Suprapubic skin (tissue), 4 donors: ENCODE measurements at regions not wholly inside any gene's neighbourhood (a gene's known extent, or its start where the extent isn't known, plus 50 kb on each side); places are given as distances from the start of the nearest gene placed in this dataset.

ENCODE experiments used
- EP300 ChIP-seq: sonication (generic); formaldehyde crosslinking; IDR thresholded peaks from one replicate; pipeline ENCODE4 v1.6.1; 2017; ENCODE audit warnings: antibody characterized with exemption
- POLR2A ChIP-seq, 2 donors: fragments of 450-650 bp; IDR thresholded peaks; one replicate each; pipeline ENCODE4 v1.6.1; 2017; ENCODE audit warnings: antibody characterized with exemption in 2 of 2, mild to moderate bottlenecking in 2 of 2, moderate library complexity in 2 of 2
- POLR2AphosphoS5 ChIP-seq, 3 donors: sonication (generic); formaldehyde crosslinking; IDR thresholded peaks; one replicate each; pipeline ENCODE4 v1.6.1; 2017; ENCODE audit warnings: antibody characterized with exemption in 3 of 3
- TF ChIP-seq, protein P1 (sequence below), 2 donors: fragments of 200-600 bp in 1 of 2; fragments of 450-650 bp in 1 of 2; sonication (generic) in 1 of 2; IDR thresholded peaks; one replicate each; pipeline ENCODE4 v1.5.1; 2016 to 2019; ENCODE audit warnings: antibody characterized with exemption in 2 of 2, mild to moderate bottlenecking in 1 of 2, moderate library complexity in 1 of 2

GRCh38 chr1:215417122-215417521, 150.0 kb upstream of the KCTD3 start:
- TF ChIP-seq, protein P1, sequence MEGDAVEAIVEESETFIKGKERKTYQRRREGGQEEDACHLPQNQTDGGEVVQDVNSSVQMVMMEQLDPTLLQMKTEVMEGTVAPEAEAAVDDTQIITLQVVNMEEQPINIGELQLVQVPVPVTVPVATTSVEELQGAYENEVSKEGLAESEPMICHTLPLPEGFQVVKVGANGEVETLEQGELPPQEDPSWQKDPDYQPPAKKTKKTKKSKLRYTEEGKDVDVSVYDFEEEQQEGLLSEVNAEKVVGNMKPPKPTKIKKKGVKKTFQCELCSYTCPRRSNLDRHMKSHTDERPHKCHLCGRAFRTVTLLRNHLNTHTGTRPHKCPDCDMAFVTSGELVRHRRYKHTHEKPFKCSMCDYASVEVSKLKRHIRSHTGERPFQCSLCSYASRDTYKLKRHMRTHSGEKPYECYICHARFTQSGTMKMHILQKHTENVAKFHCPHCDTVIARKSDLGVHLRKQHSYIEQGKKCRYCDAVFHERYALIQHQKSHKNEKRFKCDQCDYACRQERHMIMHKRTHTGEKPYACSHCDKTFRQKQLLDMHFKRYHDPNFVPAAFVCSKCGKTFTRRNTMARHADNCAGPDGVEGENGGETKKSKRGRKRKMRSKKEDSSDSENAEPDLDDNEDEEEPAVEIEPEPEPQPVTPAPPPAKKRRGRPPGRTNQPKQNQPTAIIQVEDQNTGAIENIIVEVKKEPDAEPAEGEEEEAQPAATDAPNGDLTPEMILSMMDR (IDR thresholded peaks at IDR 0.05), result no peak
- TF ChIP-seq POLR2AphosphoS5 (IDR thresholded peaks at IDR 0.05) (no peak), POLR2A (IDR thresholded peaks at IDR 0.05) (no peak), EP300 (no peak)
